RWPE2 (cell line): ENCODE measurements at regions not wholly inside any gene's neighbourhood (a gene's known extent, or its start where the extent isn't known, plus 50 kb on each side); places are given as distances from the start of the nearest gene placed in this dataset.
"Not testable (repeated sequence)": the region's sequence is repeated elsewhere in the genome, so short reads cannot be mapped to it uniquely, and the experiment has no call there.

ENCODE experiments used
- ATAC-seq: fragments of 200-7000 bp; cut with Tn5 transposase; 3 replicates; pipeline ENCODE4 v1.9.1; 2021; ENCODE audit warnings: low read depth
- DNase-seq: peaks from one replicate; pipeline ENCODE4 v3.0.0-alpha.2; 2020; ENCODE audit warnings: low spot score
- H3K27ac ChIP-seq: fragments of 450-650 bp; 2 replicates; pipeline ENCODE4 v1.5.1; 2017; ENCODE audit warnings: mild to moderate bottlenecking; ENCODE audit not compliant: poor library complexity, severe bottlenecking
- H3K27me3 ChIP-seq: fragments of 250-450 bp; sonication (Bioruptor Pico); 2 replicates; pipeline ENCODE4 v1.5.1; 2021; ENCODE audit warnings: mild to moderate bottlenecking, moderate library complexity; ENCODE audit not compliant: insufficient read depth, poor library complexity, severe bottlenecking
- H3K36me3 ChIP-seq: fragments of 250-450 bp; sonication (Bioruptor Pico); 2 replicates; pipeline ENCODE4 v1.5.1; 2020; ENCODE audit warnings: low read depth, mild to moderate bottlenecking, moderate library complexity
- H3K4me1 ChIP-seq: fragments of 250-450 bp; sonication (Bioruptor Pico); 2 replicates; pipeline ENCODE4 v1.5.1; 2021; ENCODE audit warnings: mild to moderate bottlenecking, moderate library complexity; ENCODE audit not compliant: insufficient read depth, poor library complexity, severe bottlenecking
- H3K4me3 ChIP-seq: fragments of 250-450 bp; sonication (Bioruptor Pico); 2 replicates; pipeline ENCODE4 v1.5.1; 2021; ENCODE audit warnings: mild to moderate bottlenecking, moderate library complexity; ENCODE audit not compliant: severe bottlenecking
- H3K9me3 ChIP-seq: fragments of 250-450 bp; sonication (Bioruptor Pico); 2 replicates; pipeline ENCODE4 v1.5.1; 2021; ENCODE audit warnings: mild to moderate bottlenecking, moderate library complexity; ENCODE audit not compliant: severe bottlenecking
- TF ChIP-seq, protein P1 (sequence below): fragments of 450-650 bp; IDR thresholded peaks from one replicate; pipeline ENCODE4 v1.5.1; 2017; ENCODE audit warnings: mild to moderate bottlenecking, moderate library complexity; ENCODE audit not compliant: poor library complexity, severe bottlenecking

DNA sequence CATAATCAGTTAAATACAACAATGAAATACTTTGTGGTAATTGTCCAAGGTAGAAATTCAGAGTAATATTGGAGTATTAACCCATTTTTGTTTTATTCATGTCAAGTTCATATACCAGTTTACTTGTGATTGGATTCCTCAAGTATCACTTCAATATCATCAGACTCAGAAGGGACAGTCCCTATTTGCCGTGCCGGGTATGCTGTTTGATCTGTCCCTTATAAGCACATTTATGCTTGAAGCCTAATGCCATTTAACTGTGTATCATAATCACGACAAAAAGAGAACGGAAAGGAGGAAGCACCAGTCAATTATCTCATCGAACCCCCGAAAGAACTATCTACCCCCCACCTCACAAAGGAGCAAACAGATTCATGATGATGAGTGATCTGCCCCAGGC, 171.0 kb upstream of the TBL1X start:
- no peaks in the 10 kb centered on the region for H3K4me1 ChIP-seq
- TF ChIP-seq, protein P1, sequence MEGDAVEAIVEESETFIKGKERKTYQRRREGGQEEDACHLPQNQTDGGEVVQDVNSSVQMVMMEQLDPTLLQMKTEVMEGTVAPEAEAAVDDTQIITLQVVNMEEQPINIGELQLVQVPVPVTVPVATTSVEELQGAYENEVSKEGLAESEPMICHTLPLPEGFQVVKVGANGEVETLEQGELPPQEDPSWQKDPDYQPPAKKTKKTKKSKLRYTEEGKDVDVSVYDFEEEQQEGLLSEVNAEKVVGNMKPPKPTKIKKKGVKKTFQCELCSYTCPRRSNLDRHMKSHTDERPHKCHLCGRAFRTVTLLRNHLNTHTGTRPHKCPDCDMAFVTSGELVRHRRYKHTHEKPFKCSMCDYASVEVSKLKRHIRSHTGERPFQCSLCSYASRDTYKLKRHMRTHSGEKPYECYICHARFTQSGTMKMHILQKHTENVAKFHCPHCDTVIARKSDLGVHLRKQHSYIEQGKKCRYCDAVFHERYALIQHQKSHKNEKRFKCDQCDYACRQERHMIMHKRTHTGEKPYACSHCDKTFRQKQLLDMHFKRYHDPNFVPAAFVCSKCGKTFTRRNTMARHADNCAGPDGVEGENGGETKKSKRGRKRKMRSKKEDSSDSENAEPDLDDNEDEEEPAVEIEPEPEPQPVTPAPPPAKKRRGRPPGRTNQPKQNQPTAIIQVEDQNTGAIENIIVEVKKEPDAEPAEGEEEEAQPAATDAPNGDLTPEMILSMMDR = no peak
- no peak overlapping the region for H3K4me3 ChIP-seq
- H3K27ac ChIP-seq = no peak overlapping the region
- DNase-seq = no peak
- H3K9me3 ChIP-seq = no peaks in the 10 kb centered on the region
- ATAC-seq = no peak
- no peaks in the 10 kb centered on the region for H3K36me3 ChIP-seq
- H3K27me3 ChIP-seq = no peaks in the 10 kb centered on the region

DNA sequence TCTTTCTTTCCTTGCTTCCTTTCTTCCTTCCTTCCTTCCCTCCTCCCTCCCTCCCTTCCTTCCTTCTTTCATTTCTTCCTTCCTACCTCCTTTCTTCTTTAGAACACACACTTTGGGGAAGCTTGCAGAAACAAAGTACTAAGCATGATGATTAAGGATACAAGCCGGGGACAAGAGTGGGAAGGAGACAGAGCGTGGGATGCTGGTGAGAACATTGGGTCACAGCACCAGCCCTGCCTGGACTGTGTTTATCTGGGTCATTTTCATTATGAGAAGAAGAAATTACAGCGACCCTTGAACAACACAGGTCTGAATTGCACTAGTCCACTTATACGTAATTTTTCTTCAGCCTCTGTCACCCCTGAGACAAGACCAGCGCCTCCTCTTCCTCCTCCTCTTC, 169.3 kb upstream of the TBL1X start:
- TF ChIP-seq, protein P1 = no peak
- no peaks in the 10 kb centered on the region for H3K27me3 ChIP-seq
- no peaks in the 10 kb centered on the region for H3K36me3 ChIP-seq
- no peaks in the 10 kb centered on the region for H3K4me1 ChIP-seq
- ATAC-seq (no peak), DNase-seq (no peak)
- no peaks in the 10 kb centered on the region for H3K9me3 ChIP-seq
- H3K4me3 ChIP-seq = no peak overlapping the region
- H3K27ac ChIP-seq = no peak overlapping the region

DNA sequence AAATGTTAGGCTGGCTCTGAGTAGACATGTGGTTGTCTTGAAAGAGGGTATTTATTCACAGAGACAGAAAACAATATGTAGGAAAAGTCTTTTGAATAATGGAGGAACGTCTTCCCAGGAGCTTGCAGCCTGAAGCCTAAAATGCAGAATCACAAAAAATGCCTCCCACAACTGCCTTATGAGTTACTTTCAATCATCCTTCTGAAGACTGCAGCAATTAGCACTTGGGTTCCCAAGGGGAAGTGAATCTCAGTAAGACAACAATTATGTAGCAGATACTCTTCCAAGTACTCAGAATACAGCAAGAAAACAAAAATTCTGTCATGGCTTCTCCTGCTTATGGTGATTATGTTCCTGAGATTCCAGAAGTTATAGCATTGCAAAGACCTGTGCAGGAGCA, 166.6 kb upstream of the TBL1X start:
- H3K27me3 ChIP-seq = no peaks in the 10 kb centered on the region
- TF ChIP-seq, protein P1 = no peak
- H3K9me3 ChIP-seq = no peaks in the 10 kb centered on the region

GRCh38 chrX:9299681-9300080, 165.2 kb upstream of the TBL1X start:
- H3K36me3 ChIP-seq, DNase-seq, H3K27ac ChIP-seq, H3K9me3 ChIP-seq, H3K4me3 ChIP-seq, H3K27me3 ChIP-seq, ATAC-seq, H3K4me1 ChIP-seq: not testable (repeated sequence)

More for the DNA sequence above, 166.6 kb upstream of the TBL1X start:
- Histone ChIP-seq H3K36me3 (no peaks in the 10 kb centered on the region), H3K27ac (no peak overlapping the region), H3K4me1 (no peaks in the 10 kb centered on the region), H3K4me3 (no peak overlapping the region)
- DNase-seq (no peak), ATAC-seq (no peak)

GRCh38 chrX:9301836-9302235, 163.0 kb upstream of the TBL1X start:
- H3K4me1 ChIP-seq = no peaks in the 10 kb centered on the region
- H3K36me3 ChIP-seq = no peaks in the 10 kb centered on the region
- ATAC-seq = no peak
- no peak overlapping the region for H3K27ac ChIP-seq
- DNase-seq = no peak
- H3K27me3 ChIP-seq = no peaks in the 10 kb centered on the region
- H3K4me3 ChIP-seq = no peak overlapping the region
- TF ChIP-seq, protein P1 = no peak
- no peaks in the 10 kb centered on the region for H3K9me3 ChIP-seq

- H3K27me3 ChIP-seq = no peaks in the 10 kb centered on the region
- no peaks in the 10 kb centered on the region for H3K4me1 ChIP-seq
- H3K36me3 ChIP-seq = no peaks in the 10 kb centered on the region
- no peak overlapping the region for H3K27ac ChIP-seq
- ATAC-seq (no peak), DNase-seq (no peak)
- TF ChIP-seq, protein P1 = no peak
- H3K9me3 ChIP-seq = no peaks in the 10 kb centered on the region
- H3K4me3 ChIP-seq = no peak overlapping the region
Measured at GRCh38 chrX:9302381-9302780, 162.5 kb upstream of the TBL1X start.
